ENCODE measurements at regions not wholly inside any gene's neighbourhood (a gene's known extent, or its start where the extent isn't known, plus 50 kb on each side); places are given as distances from the start of the nearest gene placed in this dataset.

GRCh38 chr14:39505812-39506211 is 73.6 kb upstream of the FBXO33 start:
- H3K27ac ChIP-seq (ENCODE audit: low read depth in 1 of 2, low read length in 2 of 2) = no peak overlapping the region
- no peak for TF ChIP-seq CTCF (IDR thresholded peaks at IDR 0.05)
- H3K4me1 ChIP-seq (ENCODE audit: control insufficient read depth in 1 of 2, insufficient read depth in 2 of 2, low read length in 2 of 2) = no peaks in the 10 kb centered on the region
- H3K9ac ChIP-seq (ENCODE audit: insufficient read depth, low read length, poor library complexity, severe bottlenecking) = no peak overlapping the region
- H3K27me3 ChIP-seq (ENCODE audit: control insufficient read depth in 2 of 2, insufficient read depth in 2 of 2, low read length in 2 of 2) = no peaks in the 10 kb centered on the region
- no peak overlapping the region for H3K4me3 Mint-ChIP-seq
- no peak overlapping the region for H3K27ac Mint-ChIP-seq
- H2AFZ ChIP-seq (ENCODE audit: insufficient read depth, low read depth, low read length, poor library complexity, severe bottlenecking) = no peak overlapping the region
- H3K4me2 ChIP-seq (replicated peaks; ENCODE audit: extremely low read depth, low read length, poor library complexity, severe bottlenecking) = no peak overlapping the region
- no peaks in the 10 kb centered on the region for H4K20me1 ChIP-seq (ENCODE audit: insufficient read depth, low read length)
- no peak for DNase-seq
- H3K36me3 ChIP-seq (replicated peaks in 1 of 2; ENCODE audit: control insufficient read depth in 1 of 2, insufficient read depth in 2 of 2, low read length in 2 of 2) = no peaks in the 10 kb centered on the region
- no peaks in the 10 kb centered on the region for H3K36me3 Mint-ChIP-seq
- no peaks in the 10 kb centered on the region for H3K79me2 ChIP-seq (ENCODE audit: insufficient read depth, low read length)
- no peak overlapping the region for H3K4me3 ChIP-seq (replicated peaks in 1 of 3; ENCODE audit: low read depth in 2 of 3, low read length in 3 of 3)
- H3K27me3 Mint-ChIP-seq (ENCODE audit: low read depth in 3 of 3) = peaks cover 0 to 3% (median 1%) of the 10 kb centered on the region in 3 donors
- intact Hi-C loops (cut with micrococcal nuclease) = no loop called here
- 100% methylated on average over 1 of the region's 1 CpG for WGBS (ENCODE audit: insufficient coverage)
- H3K9me3 ChIP-seq (replicated peaks in 1 of 2; ENCODE audit: control insufficient read depth in 1 of 2, insufficient read depth in 1 of 2, low read length in 2 of 2) = peaks cover 3 to 18% of the 10 kb centered on the region in 2 donors
- H3K4me1 Mint-ChIP-seq = no peaks in the 10 kb centered on the region
- peaks cover 8 to 20% (median 14%) of the 10 kb centered on the region in 7 donors for H3K9me3 Mint-ChIP-seq

GRCh38 chr14:39500253-39500652 is 68.0 kb upstream of the FBXO33 start:
- Histone ChIP-seq H2AFZ (ENCODE audit: insufficient read depth, low read depth, low read length, poor library complexity, severe bottlenecking) (no peak overlapping the region), H3K27ac (ENCODE audit: low read depth in 1 of 2, low read length in 2 of 2) (no peak overlapping the region), H3K9me3 (replicated peaks in 1 of 2; ENCODE audit: control insufficient read depth in 1 of 2, insufficient read depth in 1 of 2, low read length in 2 of 2) (peaks cover 0 to 12% of the 10 kb centered on the region in 2 donors), H3K4me3 (replicated peaks in 1 of 3; ENCODE audit: low read depth in 2 of 3, low read length in 3 of 3) (no peak overlapping the region), H3K36me3 (replicated peaks in 1 of 2; ENCODE audit: control insufficient read depth in 1 of 2, insufficient read depth in 2 of 2, low read length in 2 of 2) (no peaks in the 10 kb centered on the region), H3K79me2 (ENCODE audit: insufficient read depth, low read length) (no peaks in the 10 kb centered on the region), H3K4me1 (ENCODE audit: control insufficient read depth in 1 of 2, insufficient read depth in 2 of 2, low read length in 2 of 2) (no peaks in the 10 kb centered on the region), H4K20me1 (ENCODE audit: insufficient read depth, low read length) (no peaks in the 10 kb centered on the region), H3K4me2 (replicated peaks; ENCODE audit: extremely low read depth, low read length, poor library complexity, severe bottlenecking) (no peak overlapping the region), H3K27me3 (ENCODE audit: control insufficient read depth in 2 of 2, insufficient read depth in 2 of 2, low read length in 2 of 2) (no peaks in the 10 kb centered on the region), H3K9ac (ENCODE audit: insufficient read depth, low read length, poor library complexity, severe bottlenecking) (no peak overlapping the region)
- no peaks in the 10 kb centered on the region for H3K36me3 Mint-ChIP-seq
- no CpG with 5 or more reads among the region's 1 CpG for WGBS (ENCODE audit: insufficient coverage)
- H3K4me1 Mint-ChIP-seq = no peaks in the 10 kb centered on the region
- intact Hi-C loops (cut with micrococcal nuclease) = no loop called here
- no peak for DNase-seq
- H3K27ac Mint-ChIP-seq = no peak overlapping the region
- peaks cover 9 to 24% (median 14%) of the 10 kb centered on the region in 7 donors for H3K9me3 Mint-ChIP-seq
- no peak for TF ChIP-seq CTCF (IDR thresholded peaks at IDR 0.05)
- no peak overlapping the region for H3K4me3 Mint-ChIP-seq
- peaks cover 0 to 3% (median 2%) of the 10 kb centered on the region in 3 donors for H3K27me3 Mint-ChIP-seq (ENCODE audit: low read depth in 3 of 3)
